ENCODE measurements at regions not wholly inside any gene's neighbourhood (a gene's known extent, or its start where the extent isn't known, plus 50 kb on each side); places are given as distances from the start of the nearest gene placed in this dataset.

GRCh38 chr7:12127455-12127854, 83.6 kb upstream of the TMEM106B start (continued):
- TF ChIP-seq, protein P1, sequence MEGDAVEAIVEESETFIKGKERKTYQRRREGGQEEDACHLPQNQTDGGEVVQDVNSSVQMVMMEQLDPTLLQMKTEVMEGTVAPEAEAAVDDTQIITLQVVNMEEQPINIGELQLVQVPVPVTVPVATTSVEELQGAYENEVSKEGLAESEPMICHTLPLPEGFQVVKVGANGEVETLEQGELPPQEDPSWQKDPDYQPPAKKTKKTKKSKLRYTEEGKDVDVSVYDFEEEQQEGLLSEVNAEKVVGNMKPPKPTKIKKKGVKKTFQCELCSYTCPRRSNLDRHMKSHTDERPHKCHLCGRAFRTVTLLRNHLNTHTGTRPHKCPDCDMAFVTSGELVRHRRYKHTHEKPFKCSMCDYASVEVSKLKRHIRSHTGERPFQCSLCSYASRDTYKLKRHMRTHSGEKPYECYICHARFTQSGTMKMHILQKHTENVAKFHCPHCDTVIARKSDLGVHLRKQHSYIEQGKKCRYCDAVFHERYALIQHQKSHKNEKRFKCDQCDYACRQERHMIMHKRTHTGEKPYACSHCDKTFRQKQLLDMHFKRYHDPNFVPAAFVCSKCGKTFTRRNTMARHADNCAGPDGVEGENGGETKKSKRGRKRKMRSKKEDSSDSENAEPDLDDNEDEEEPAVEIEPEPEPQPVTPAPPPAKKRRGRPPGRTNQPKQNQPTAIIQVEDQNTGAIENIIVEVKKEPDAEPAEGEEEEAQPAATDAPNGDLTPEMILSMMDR (conservative IDR thresholded peaks at IDR 0.05; ENCODE audit: low read depth in 2 of 2), result no peak
- no peak for TF ChIP-seq EZH2 (IDR thresholded peaks at IDR 0.05; ENCODE audit: low read depth, unreplicated experiment)

GRCh38 chr7:12130609-12131008, 80.5 kb upstream of the TMEM106B start:
- Mint-ChIP-seq H3K36me3 (ENCODE audit: low read depth) (no peaks in the 10 kb centered on the region), H3K27ac (no peak overlapping the region), H3K27me3 (ENCODE audit: insufficient read depth, low read depth, poor library complexity) (no peaks in the 10 kb centered on the region), H3K4me3 (no peak overlapping the region), H3K9me3 (no peaks in the 10 kb centered on the region; the same call in 2 of the 3 replicates), H3K4me1 (no peaks in the 10 kb centered on the region)
- H3K27me3 ChIP-seq (ENCODE audit: insufficient read depth), result no peaks in the 10 kb centered on the region
- H3K27ac ChIP-seq (ENCODE audit: low read depth), result no peak overlapping the region; the same call in 1 of the 2 replicates
- ATAC-seq (no peak), DNase-seq (ENCODE audit: low spot score) (no peak)
- no peaks in the 10 kb centered on the region for H3F3A ChIP-seq (replicated peaks; ENCODE audit: low read depth)
- no peaks in the 10 kb centered on the region for H4K20me1 ChIP-seq (replicated peaks; ENCODE audit: insufficient read depth)
- no peaks in the 10 kb centered on the region for H3K4me1 ChIP-seq (ENCODE audit: insufficient read depth)
- no peaks in the 10 kb centered on the region for H3K79me2 ChIP-seq (replicated peaks; ENCODE audit: insufficient read depth)
- H2AFZ ChIP-seq, result no peak overlapping the region
- no peak overlapping the region for H3K4me2 ChIP-seq
- H3K4me3 ChIP-seq, result no peak overlapping the region
- H3K9me2 ChIP-seq (ENCODE audit: insufficient read depth), result no peaks in the 10 kb centered on the region
- H3K36me3 ChIP-seq (ENCODE audit: insufficient read depth), result no peaks in the 10 kb centered on the region
- TF ChIP-seq, protein P2, sequence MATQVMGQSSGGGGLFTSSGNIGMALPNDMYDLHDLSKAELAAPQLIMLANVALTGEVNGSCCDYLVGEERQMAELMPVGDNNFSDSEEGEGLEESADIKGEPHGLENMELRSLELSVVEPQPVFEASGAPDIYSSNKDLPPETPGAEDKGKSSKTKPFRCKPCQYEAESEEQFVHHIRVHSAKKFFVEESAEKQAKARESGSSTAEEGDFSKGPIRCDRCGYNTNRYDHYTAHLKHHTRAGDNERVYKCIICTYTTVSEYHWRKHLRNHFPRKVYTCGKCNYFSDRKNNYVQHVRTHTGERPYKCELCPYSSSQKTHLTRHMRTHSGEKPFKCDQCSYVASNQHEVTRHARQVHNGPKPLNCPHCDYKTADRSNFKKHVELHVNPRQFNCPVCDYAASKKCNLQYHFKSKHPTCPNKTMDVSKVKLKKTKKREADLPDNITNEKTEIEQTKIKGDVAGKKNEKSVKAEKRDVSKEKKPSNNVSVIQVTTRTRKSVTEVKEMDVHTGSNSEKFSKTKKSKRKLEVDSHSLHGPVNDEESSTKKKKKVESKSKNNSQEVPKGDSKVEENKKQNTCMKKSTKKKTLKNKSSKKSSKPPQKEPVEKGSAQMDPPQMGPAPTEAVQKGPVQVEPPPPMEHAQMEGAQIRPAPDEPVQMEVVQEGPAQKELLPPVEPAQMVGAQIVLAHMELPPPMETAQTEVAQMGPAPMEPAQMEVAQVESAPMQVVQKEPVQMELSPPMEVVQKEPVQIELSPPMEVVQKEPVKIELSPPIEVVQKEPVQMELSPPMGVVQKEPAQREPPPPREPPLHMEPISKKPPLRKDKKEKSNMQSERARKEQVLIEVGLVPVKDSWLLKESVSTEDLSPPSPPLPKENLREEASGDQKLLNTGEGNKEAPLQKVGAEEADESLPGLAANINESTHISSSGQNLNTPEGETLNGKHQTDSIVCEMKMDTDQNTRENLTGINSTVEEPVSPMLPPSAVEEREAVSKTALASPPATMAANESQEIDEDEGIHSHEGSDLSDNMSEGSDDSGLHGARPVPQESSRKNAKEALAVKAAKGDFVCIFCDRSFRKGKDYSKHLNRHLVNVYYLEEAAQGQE (IDR thresholded peaks at IDR 0.05; ENCODE audit: unreplicated experiment), result no peak
- TF ChIP-seq ZNF331 (CRISPR knock-in tag; IDR thresholded peaks at IDR 0.05; ENCODE audit: low read depth) (no peak), EZH2phosphoT487 (IDR thresholded peaks at IDR 0.05; ENCODE audit: unreplicated experiment) (no peak), JUNB (IDR thresholded peaks at IDR 0.05; ENCODE audit: unreplicated experiment) (no peak), STAT1 (IDR thresholded peaks at IDR 0.05; ENCODE audit: unreplicated experiment) (no peak), POLR2AphosphoS5 (IDR thresholded peaks at IDR 0.05; ENCODE audit: low read depth) (no peak), ETS1 (IDR thresholded peaks at IDR 0.05) (no peak), NANOG (IDR thresholded peaks at IDR 0.05; ENCODE audit: borderline replicate concordance) (no peak), CREB1 (CRISPR knock-in tag; IDR thresholded peaks at IDR 0.05; ENCODE audit: low read depth) (no peak), EZH2 (IDR thresholded peaks at IDR 0.05; ENCODE audit: low read depth, unreplicated experiment) (no peak)
- TF ChIP-seq, protein P1 (conservative IDR thresholded peaks at IDR 0.05; ENCODE audit: low read depth in 2 of 2), result no peak
